Activated T-cell treated with anti-CD3 and anti-CD28 coated beads, Interleukin-2, amount 50 U/mL, for 48 hours (primary cell): ENCODE measurements at regions not wholly inside any gene's neighbourhood (a gene's known extent, or its start where the extent isn't known, plus 50 kb on each side); places are given as distances from the start of the nearest gene placed in this dataset.

Experiments used
- DNase-seq, 2 experiments: peaks; one replicate each; pipeline ENCODE4 v3.0.0-alpha.2; 2020

GRCh38 chr16:9425236-9425635 lies 333.8 kb downstream of the HAPSTR1 start:
- no peak for DNase-seq

GRCh38 chr16:9428355-9429005 lies 337.0 kb downstream of the HAPSTR1 start:
- no peak for DNase-seq

- no peak for DNase-seq
Observed at GRCh38 chr16:9429646-9430330, 338.3 kb downstream of the HAPSTR1 start.

- DNase-seq = no peak
Observed at GRCh38 chr16:9434659-9435058, 343.2 kb downstream of the HAPSTR1 start.

GRCh38 chr16:9436175-9436574 lies 344.7 kb downstream of the HAPSTR1 start:
- DNase-seq = no peak

GRCh38 chr16:9437115-9437514 lies 345.7 kb downstream of the HAPSTR1 start:
- no peak for DNase-seq

- no peak for DNase-seq
Observed at GRCh38 chr16:9438991-9439390, 347.5 kb downstream of the HAPSTR1 start.

GRCh38 chr16:9441012-9441411 lies 349.6 kb downstream of the HAPSTR1 start:
- no peak for DNase-seq

- DNase-seq = no peak
Observed at GRCh38 chr16:9443864-9444263, 352.4 kb downstream of the HAPSTR1 start.

GRCh38 chr16:9446471-9447194 lies 355.2 kb downstream of the HAPSTR1 start:
- DNase-seq = no peak

GRCh38 chr16:9447195-9447551 lies 355.7 kb downstream of the HAPSTR1 start:
- no peak for DNase-seq

- no peak for DNase-seq
Observed at GRCh38 chr16:9447699-9448098, 356.3 kb downstream of the HAPSTR1 start.

GRCh38 chr16:9449597-9449996 lies 358.2 kb downstream of the HAPSTR1 start:
- no peak for DNase-seq

GRCh38 chr16:9457215-9457614 lies 365.8 kb downstream of the HAPSTR1 start:
- no peak for DNase-seq

- no peak for DNase-seq
Observed at GRCh38 chr16:9458816-9459215, 367.4 kb downstream of the HAPSTR1 start.

GRCh38 chr16:9462984-9463383 lies 371.5 kb downstream of the HAPSTR1 start:
- DNase-seq = no peak

GRCh38 chr16:9463461-9463860 lies 372.0 kb downstream of the HAPSTR1 start:
- DNase-seq = no peak

- DNase-seq = no peak
Observed at GRCh38 chr16:9465161-9465560, 373.7 kb downstream of the HAPSTR1 start.

GRCh38 chr16:9469512-9469911 lies 378.1 kb downstream of the HAPSTR1 start:
- DNase-seq = no peak

GRCh38 chr16:9476744-9477143 lies 385.3 kb downstream of the HAPSTR1 start:
- no peak for DNase-seq

- DNase-seq = no peak
Observed at GRCh38 chr16:9479008-9479407, 387.6 kb downstream of the HAPSTR1 start.

- no peak for DNase-seq
Observed at GRCh38 chr16:9480503-9480902, 389.1 kb downstream of the HAPSTR1 start.

- no peak for DNase-seq
Observed at GRCh38 chr16:9481747-9482730, 390.6 kb downstream of the HAPSTR1 start.
